GM21825 (cell line): ENCODE measurements at regions not wholly inside any gene's neighbourhood (a gene's known extent, or its start where the extent isn't known, plus 50 kb on each side); places are given as distances from the start of the nearest gene placed in this dataset.

Experiments used
- ATAC-seq: cut with Tn5 transposase; IDR thresholded peaks from one replicate; pipeline ENCODE4 v1.9.1; 2021; ENCODE audit warnings: mild to moderate bottlenecking, moderate library complexity; ENCODE audit not compliant: unreplicated experiment

- no peak for ATAC-seq
Measured at GRCh38 chr4:149927514-149927913, 111.9 kb upstream of the IQCM start.

GRCh38 chr4:149928507-149928906 lies 112.9 kb upstream of the IQCM start:
- no peak for ATAC-seq

- ATAC-seq, result no peak
Measured at GRCh38 chr4:149931431-149931830, 115.8 kb upstream of the IQCM start.

DNA sequence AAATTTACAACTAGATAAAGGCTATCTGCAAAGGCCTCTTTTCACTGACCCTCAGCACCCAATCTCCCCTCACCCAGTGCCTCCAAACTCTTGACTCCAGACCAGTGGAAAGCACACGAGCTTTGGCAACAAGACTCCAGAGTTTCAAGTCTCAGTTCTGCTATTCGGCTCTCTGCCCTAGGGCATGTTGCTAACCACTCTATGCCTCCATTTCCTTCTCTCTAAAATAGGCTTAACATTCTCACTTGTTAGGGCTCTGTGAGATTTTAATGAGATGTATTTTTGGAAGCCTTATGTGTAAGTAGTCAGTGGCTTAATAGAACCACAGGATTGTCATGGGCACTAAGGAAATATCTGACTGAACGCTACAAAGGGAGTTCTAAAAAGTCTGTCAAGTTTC lies 116.5 kb upstream of the IQCM start:
- no peak for ATAC-seq

DNA sequence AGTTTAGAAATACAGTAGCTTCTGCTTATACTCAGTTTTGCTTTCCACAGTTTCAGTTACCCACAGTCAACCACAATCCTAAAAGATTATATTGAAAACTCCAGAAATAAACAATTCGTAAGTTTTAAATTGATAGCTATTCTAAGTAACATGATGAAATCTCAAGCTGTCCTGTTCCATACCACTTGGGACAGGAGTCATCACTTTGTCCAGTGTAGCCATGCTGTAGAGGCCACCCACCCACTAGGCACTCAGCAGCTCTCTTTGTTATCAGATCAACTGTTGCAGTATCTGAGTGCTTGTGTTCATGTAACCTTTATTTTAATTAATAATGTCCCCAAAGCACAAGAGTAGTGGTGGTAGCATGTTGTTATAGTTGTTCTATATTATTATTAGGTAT lies 117.5 kb upstream of the IQCM start:
- no peak for ATAC-seq

DNA sequence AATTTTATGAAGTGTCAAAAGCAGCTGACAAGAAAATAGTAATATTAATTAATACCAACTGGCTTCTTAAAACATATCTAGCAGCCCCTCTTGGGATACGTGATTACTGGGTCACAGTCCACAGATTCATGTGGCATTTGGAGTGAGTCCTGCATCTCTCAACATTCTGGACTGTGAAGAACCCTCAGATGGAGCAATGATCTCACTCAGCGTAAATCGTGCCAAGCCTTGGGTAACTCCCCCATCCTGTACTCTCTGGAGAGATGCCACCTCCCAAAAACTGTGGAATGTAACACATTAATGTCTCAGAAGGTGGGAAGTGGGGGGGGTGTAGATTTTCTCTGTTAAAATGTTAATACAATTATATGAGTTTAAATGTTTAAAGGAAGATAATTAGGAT lies 118.2 kb upstream of the IQCM start:
- no peak for ATAC-seq

DNA sequence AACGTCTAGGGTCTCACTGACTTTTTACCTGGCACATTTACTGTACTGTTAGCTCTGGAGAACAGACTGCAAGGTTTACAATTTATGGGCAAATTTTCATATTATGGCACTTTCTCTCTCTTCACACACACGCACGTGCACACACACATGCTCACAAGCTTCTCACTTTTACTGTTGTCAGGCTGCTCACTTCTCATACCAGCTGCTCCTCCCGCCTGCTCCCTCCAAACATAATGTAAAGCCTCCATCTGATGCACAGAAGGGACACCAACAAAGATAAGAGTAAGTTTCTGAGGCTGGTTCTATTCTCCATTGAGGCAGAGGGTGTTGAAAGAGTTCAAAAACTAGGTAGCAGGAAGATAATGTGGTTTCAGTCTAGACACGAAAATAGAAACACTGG lies 128.9 kb upstream of the DCLK2 start:
- no peak for ATAC-seq

DNA sequence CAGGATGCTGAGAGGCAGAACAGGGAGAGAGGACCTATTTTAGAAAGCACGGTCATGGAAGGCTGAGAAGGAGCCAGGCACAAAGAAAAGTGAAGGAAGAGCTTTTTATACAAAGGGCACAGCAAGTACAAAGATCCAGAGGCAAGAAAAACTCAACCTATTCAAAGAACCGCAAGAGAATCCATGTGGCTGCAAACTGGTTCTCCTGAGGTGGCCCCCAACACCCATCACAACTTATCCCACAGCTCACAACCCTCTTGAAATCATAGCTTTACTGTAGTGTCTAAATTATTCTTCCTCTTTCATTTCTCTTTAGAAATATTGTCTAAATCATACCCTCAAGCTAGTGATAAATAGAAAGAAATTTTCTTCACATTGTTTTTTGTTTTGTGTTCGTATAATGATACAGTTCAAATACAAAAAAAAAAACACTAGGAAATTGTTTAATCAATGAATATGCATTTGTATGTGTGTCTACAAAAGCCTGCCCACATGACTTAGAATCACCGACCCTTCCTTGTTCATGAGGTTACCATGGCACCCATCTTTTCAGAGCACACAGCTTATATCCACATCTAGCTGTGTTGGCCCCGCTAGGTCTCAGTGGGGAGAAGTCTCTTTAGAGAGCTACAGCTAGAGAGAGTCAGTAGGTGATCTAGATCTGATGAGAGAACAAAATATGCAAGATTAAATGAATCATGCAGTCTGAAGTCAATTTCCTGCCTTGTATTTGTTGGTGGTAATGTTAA lies 126.9 kb upstream of the DCLK2 start:
- no peak for ATAC-seq

GRCh38 chr4:149952101-149952500 lies 126.1 kb upstream of the DCLK2 start:
- no peak for ATAC-seq

GRCh38 chr4:149952716-149953115 lies 125.5 kb upstream of the DCLK2 start:
- ATAC-seq, result no peak

GRCh38 chr4:149955780-149956390 lies 122.4 kb upstream of the DCLK2 start:
- ATAC-seq, result no peak

- ATAC-seq, result no peak
Measured at GRCh38 chr4:149956678-149957077, 121.6 kb upstream of the DCLK2 start.

DNA sequence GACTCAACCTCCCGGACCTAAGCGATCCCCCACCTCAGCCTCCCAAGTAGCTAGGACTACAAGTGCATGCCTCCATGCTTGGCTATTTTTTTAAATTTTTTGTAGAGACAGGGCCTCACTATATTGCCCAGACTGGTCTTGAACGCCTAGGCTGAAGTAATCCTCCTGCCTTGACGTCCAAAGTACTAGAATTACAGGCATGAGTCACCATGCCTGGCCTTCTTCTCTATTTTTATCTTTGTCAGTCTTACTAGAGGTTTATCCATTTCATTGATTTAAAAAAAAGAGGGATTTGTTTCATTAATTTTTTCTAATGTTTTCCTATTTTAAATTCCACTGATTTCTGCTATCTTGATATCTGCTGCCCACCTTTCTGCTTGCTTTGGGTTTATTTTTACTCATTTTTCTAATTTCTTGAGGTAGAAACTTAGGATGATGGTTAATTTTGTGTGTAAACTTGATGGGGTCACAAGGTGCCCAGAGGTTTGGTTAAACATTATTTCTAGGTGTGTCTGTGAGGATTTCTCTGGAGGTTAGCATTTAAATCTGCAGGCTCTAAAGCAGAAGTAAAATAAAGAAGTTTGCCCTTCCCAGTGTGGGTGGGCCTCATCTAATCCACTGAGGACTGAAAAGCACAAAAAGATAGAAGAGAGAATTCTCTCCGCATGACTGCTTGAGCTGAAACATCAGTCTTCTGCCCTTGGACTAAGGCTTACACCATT lies 116.2 kb upstream of the DCLK2 start:
- no peak for ATAC-seq

- no peak for ATAC-seq
Measured at GRCh38 chr4:149964001-149964796, 114.0 kb upstream of the DCLK2 start.

DNA sequence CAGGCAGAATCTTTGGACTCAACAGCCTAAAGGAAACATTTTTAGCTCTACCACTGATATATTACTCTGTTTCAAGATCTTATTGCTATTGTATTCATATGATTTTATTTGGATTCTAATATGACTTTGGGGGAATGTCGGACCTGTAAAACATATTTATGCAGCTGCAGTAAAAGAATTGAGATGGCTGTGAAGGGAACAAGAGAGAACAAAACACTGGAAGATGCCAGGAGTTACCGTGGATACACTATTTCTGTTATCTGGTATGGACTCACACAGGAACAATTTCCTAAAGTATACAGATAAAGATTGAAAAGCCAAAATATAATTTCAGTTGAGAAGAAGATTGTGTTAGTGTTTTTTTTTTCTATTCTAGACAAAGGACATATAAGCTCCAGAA lies 113.0 kb upstream of the DCLK2 start:
- no peak for ATAC-seq

GRCh38 chr4:149972407-149972806 lies 105.8 kb upstream of the DCLK2 start:
- ATAC-seq, result no peak

DNA sequence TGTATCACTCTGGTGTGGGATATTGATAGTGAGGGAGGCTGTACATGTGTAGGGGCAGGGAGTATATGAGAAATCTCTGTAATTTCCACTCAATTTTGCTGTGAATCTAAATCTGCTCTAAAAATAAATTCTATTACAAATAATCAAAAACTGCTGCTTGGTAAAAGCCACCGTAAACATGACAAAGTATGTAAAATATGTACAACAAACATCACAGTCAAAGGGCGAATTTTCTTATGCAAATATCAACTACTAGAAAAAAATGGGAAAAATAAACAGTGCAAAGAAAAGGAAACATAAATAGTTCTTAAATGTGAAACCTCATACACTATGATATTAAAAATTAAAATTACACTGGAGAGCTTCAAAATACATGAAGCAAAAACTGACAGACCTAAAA lies 105.1 kb upstream of the DCLK2 start:
- no peak for ATAC-seq

DNA sequence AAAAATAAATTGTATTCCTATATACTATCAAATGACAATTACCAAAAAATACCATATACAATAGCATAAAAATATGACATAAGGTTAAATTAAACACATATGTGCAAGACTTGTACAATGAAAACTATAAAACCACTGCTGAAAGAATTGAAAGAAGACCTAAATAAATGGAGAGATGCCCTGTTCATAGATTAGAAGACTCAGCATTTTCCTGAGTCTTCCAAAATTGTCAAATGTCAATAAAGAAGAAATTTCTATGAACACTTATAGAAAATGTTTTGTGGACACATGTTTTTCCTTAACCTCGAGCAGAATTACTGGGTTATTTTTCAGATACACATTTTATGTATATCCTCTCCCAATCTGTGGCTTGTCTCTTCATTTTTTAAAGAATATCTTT lies 103.1 kb upstream of the DCLK2 start:
- no peak for ATAC-seq

DNA sequence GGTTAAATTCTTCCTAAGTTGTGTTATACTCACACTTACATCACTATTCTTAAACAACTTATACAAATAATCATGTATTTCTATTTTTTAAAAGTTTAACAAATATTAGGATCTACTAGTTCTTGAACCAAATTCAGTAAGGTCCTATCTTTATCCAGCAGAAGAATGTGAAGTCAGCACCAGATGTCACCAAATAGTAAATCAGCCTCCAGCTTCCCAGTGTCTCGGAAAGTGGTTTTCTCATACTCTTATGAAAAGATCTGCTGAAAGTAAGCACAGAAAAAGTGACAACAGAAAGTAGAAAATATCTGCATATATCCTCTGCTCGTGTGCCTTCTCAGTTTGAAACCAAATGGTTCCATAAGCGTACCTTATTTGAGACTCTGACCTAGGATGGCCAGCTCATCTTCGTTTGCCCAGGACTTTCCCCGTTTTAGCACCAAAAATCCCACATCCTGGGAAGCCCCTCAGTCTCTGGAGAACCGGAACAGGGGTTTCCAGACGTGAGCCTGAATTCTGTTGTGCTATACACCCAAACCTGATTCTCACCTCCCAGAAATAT lies 98.0 kb upstream of the DCLK2 start:
- no peak for ATAC-seq

DNA sequence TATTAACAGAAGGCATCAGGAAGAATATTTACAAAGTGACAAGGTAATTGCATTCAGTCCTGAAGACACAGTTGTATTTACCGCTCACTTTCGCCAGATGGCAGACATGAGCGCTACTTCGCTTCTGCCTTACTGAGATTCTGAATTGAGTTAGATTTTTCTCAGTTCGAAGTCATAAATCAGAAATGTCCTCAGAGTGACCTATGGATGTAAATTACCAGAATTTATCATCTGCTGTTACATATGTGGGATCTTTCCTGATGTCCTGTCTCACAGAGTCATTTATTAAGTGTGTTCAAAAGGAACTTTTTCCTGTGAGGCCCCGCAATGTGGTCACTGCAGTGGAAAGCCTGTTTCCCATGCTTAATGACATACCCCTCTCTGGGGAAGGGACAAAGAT lies 97.3 kb upstream of the DCLK2 start:
- peak; percentile 60 for ATAC-seq

GRCh38 chr4:149983401-149983800 lies 94.8 kb upstream of the DCLK2 start:
- no peak for ATAC-seq
